Transverse colon (tissue), 3 donors: ENCODE measurements at regions not wholly inside any gene's neighbourhood (a gene's known extent, or its start where the extent isn't known, plus 50 kb on each side); places are given as distances from the start of the nearest gene placed in this dataset.

ENCODE experiments used
- CTCF ChIP-seq, 5 experiments: fragments of 200-600 bp in 3 of 5; fragments of 450-650 bp in 2 of 5; sonication (generic) in 3 of 5; IDR thresholded peaks; 1 replicate in 2 of 5; 2 replicates in 3 of 5; pipeline ENCODE4 v1.5.1; 2016 to 2017; ENCODE audit warnings: antibody characterized with exemption in 5 of 5, inconsistent platforms in 3 of 5, mild to moderate bottlenecking in 2 of 5, moderate library complexity in 1 of 5
- POLR2A ChIP-seq: fragments of 450-650 bp; IDR thresholded peaks from one replicate; pipeline ENCODE4 v1.6.1; 2016; ENCODE audit warnings: antibody characterized with exemption, mild to moderate bottlenecking, moderate library complexity

GRCh38 chrX:10041383-10041782 lies 74.2 kb downstream of the CLDN34 start:
- TF ChIP-seq POLR2A (no peak), CTCF (IDR thresholded peaks at IDR 0.05) (no peak)
